ENCODE measurements at regions not wholly inside any gene's neighbourhood (a gene's known extent, or its start where the extent isn't known, plus 50 kb on each side); places are given as distances from the start of the nearest gene placed in this dataset.

- TF ChIP-seq HMGA2 (CRISPR knock-in tag; IDR thresholded peaks at IDR 0.05) = no peak
- TF ChIP-seq TEAD1 (CRISPR knock-in tag; IDR thresholded peaks at IDR 0.05) = no peak
- TF ChIP-seq EMX1 (CRISPR knock-in tag; IDR thresholded peaks at IDR 0.05) = no peak
These were observed 96.9 kb downstream of the FAM76B start (continued) for GRCh38 chr11:95692526-95693260.

DNA sequence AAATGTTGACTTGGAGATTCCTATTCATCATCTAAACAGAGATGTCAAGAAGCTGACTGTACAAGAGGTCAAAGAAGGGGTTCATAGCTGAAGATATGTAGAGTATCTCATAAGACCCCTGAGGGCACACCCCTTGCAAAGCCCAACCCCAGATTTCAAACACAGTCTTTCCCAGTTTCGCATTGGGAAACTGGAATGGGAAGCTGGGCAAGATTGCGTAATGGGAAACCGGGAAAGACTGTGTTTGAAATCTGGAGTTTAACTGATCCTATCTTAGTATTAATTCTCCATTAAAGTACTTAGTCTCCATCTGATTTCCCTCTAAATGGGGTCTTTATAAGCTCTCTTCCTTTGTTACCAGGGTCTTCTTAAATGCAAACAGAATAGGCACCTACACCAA is 99.5 kb downstream of the FAM76B start:
- Mint-ChIP-seq H3K27me3 (ENCODE audit: low read depth) (no peaks in the 10 kb centered on the region), H3K4me1 (no peaks in the 10 kb centered on the region), H3K4me3 (no peak overlapping the region), H3K36me3 (no peaks in the 10 kb centered on the region), H3K27ac (no peak overlapping the region), H3K9me3 (no peaks in the 10 kb centered on the region)
- no peak for DNase-seq (ENCODE audit: low spot score)
- TF ChIP-seq E2F1 (CRISPR knock-in tag; IDR thresholded peaks at IDR 0.05) = no peak
- no peak for TF ChIP-seq FOXK1 (CRISPR knock-in tag; IDR thresholded peaks at IDR 0.05)
- no peak for TF ChIP-seq ZNF138 (CRISPR knock-in tag; conservative IDR thresholded peaks at IDR 0.05)
- TF ChIP-seq ZBTB21 (CRISPR knock-in tag; IDR thresholded peaks at IDR 0.05; ENCODE audit: borderline replicate concordance) = no peak
- TF ChIP-seq OVOL2 (CRISPR knock-in tag; IDR thresholded peaks at IDR 0.05; ENCODE audit: borderline replicate concordance) = no peak
- no peak for ATAC-seq
- ChIA-PET POLR2A (no interaction called here), CTCF (interaction anchor here (0.9 to 1.3 kb wide), 2 partner anchors 15 to 538 kb away, joined by 3 read pairs; no protein-coding TSS in a partner anchor)

DNA sequence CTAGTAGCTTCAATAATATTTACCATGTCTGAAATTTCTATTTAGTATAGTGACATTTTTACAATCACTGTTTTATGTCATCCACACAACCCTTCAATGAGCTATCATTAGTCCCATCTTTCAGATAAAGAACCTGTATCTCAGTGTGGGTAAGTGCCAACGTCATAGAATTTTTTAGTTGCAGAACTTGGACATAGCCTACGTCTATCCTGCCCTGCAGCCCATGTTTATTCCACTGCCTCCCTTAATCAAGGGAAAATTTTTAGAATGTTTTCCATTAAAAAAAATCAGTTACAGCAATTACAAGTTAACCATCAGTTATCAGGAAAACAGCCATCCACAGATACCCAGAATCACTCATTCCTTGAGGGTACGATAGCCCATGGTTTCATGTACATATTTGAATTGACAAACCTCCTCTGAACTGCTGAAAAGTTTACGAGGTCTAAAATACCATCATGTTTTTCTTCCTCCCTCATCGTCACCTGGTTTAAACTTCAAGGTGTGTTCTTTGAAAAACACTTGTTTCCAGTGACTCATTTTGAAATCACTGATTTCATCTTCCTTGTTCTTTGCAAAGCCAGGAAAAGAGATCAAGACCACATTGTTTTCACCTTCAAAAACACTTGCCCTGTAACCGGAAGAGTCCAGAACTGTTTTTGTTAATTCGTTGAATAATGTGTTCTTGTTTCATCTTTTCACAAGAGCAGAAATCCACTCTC is 100.9 kb downstream of the FAM76B start:
- DNase-seq (ENCODE audit: low spot score) (no peak), ATAC-seq (no peak)
- H3K27me3 Mint-ChIP-seq (ENCODE audit: low read depth) = no peaks in the 10 kb centered on the region
- no peak overlapping the region for H3K27ac Mint-ChIP-seq
- H3K36me3 Mint-ChIP-seq = no peaks in the 10 kb centered on the region
- no peak overlapping the region for H3K4me3 Mint-ChIP-seq
- TF ChIP-seq SMAD3 (CRISPR knock-in tag; IDR thresholded peaks at IDR 0.05; ENCODE audit: borderline replicate concordance) = no peak
- TF ChIP-seq, protein P1, sequence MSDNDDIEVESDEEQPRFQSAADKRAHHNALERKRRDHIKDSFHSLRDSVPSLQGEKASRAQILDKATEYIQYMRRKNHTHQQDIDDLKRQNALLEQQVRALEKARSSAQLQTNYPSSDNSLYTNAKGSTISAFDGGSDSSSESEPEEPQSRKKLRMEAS (CRISPR knock-in tag; IDR thresholded peaks at IDR 0.05) = no peak
- no peak for TF ChIP-seq PRRX2 (CRISPR knock-in tag; IDR thresholded peaks at IDR 0.05)
- POLR2A ChIA-PET = no interaction called here
- CTCF ChIA-PET = interaction anchor here (0.8 kb wide), 1 partner anchor 17 kb away, joined by 3 read pairs; no protein-coding TSS in a partner anchor
- H3K9me3 Mint-ChIP-seq = no peaks in the 10 kb centered on the region
- no peaks in the 10 kb centered on the region for H3K4me1 Mint-ChIP-seq

DNA sequence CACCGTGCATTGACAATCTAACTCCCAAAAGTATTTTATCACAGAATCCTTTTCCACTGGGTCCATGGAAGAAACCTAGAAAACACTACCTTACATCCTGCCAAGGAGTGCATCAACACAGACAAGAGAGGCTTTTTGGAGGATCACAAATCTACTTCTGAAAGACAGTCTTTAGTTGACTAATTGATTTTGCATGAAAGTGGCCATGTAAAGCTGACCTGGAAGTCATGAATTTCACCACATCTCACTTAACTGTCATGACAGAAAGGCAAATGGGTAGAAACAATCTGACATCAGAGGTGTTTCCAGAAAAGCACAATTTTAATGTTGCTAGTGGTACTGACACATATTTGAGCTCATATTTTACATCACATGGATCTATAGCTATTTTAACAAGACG is 101.6 kb downstream of the FAM76B start:
- H3K27me3 Mint-ChIP-seq (ENCODE audit: low read depth) = no peaks in the 10 kb centered on the region
- DNase-seq (ENCODE audit: low spot score) = no peak
- POLR2A ChIA-PET = no interaction called here
- no peaks in the 10 kb centered on the region for H3K9me3 Mint-ChIP-seq
- no peaks in the 10 kb centered on the region for H3K36me3 Mint-ChIP-seq
- CTCF ChIA-PET = interaction anchor here (0.8 kb wide), 1 partner anchor 17 kb away, joined by 3 read pairs; no protein-coding TSS in a partner anchor
- no peaks in the 10 kb centered on the region for H3K4me1 Mint-ChIP-seq
- no peak overlapping the region for H3K27ac Mint-ChIP-seq
- H3K4me3 Mint-ChIP-seq = no peak overlapping the region
- ATAC-seq = no peak
- TF ChIP-seq FOXJ3 (CRISPR knock-in tag; IDR thresholded peaks at IDR 0.05; ENCODE audit: borderline replicate concordance) = no peak
- TF ChIP-seq CREM (CRISPR knock-in tag; IDR thresholded peaks at IDR 0.05) = no peak
- no peak for TF ChIP-seq USF1 (CRISPR knock-in tag; IDR thresholded peaks at IDR 0.05)
- TF ChIP-seq ZNF512 (CRISPR knock-in tag; IDR thresholded peaks at IDR 0.05; ENCODE audit: borderline replicate concordance) = no peak
- TF ChIP-seq ERG (CRISPR knock-in tag; IDR thresholded peaks at IDR 0.05) = no peak
- TF ChIP-seq SMAD3 (CRISPR knock-in tag; IDR thresholded peaks at IDR 0.05; ENCODE audit: borderline replicate concordance) = no peak
- no peak for TF ChIP-seq TEAD1 (CRISPR knock-in tag; IDR thresholded peaks at IDR 0.05)
- TF ChIP-seq GABPB1 (CRISPR knock-in tag; IDR thresholded peaks at IDR 0.05) = no peak
- TF ChIP-seq ZNF232 (CRISPR knock-in tag; IDR thresholded peaks at IDR 0.05) = no peak
- no peak for TF ChIP-seq GRHL2 (CRISPR knock-in tag; IDR thresholded peaks at IDR 0.05; ENCODE audit: insufficient replicate concordance, severe bottlenecking)
- TF ChIP-seq, protein P2, sequence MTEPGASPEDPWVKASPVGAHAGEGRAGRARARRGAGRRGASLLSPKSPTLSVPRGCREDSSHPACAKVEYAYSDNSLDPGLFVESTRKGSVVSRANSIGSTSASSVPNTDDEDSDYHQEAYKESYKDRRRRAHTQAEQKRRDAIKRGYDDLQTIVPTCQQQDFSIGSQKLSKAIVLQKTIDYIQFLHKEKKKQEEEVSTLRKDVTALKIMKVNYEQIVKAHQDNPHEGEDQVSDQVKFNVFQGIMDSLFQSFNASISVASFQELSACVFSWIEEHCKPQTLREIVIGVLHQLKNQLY (CRISPR knock-in tag; IDR thresholded peaks at IDR 0.05) = no peak
- TF ChIP-seq, protein P3, sequence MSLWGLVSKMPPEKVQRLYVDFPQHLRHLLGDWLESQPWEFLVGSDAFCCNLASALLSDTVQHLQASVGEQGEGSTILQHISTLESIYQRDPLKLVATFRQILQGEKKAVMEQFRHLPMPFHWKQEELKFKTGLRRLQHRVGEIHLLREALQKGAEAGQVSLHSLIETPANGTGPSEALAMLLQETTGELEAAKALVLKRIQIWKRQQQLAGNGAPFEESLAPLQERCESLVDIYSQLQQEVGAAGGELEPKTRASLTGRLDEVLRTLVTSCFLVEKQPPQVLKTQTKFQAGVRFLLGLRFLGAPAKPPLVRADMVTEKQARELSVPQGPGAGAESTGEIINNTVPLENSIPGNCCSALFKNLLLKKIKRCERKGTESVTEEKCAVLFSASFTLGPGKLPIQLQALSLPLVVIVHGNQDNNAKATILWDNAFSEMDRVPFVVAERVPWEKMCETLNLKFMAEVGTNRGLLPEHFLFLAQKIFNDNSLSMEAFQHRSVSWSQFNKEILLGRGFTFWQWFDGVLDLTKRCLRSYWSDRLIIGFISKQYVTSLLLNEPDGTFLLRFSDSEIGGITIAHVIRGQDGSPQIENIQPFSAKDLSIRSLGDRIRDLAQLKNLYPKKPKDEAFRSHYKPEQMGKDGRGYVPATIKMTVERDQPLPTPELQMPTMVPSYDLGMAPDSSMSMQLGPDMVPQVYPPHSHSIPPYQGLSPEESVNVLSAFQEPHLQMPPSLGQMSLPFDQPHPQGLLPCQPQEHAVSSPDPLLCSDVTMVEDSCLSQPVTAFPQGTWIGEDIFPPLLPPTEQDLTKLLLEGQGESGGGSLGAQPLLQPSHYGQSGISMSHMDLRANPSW (CRISPR knock-in tag; conservative IDR thresholded peaks at IDR 0.05; ENCODE audit: low read depth) = no peak

All from WTC11 (cell line).